ENCODE measurements at regions not wholly inside any gene's neighbourhood (a gene's known extent, or its start where the extent isn't known, plus 50 kb on each side); places are given as distances from the start of the nearest gene placed in this dataset.

GRCh38 chr12:13772264-13772663, 209.1 kb downstream of the GRIN2B start:
- no peaks in the 10 kb centered on the region for H3K36me3 ChIP-seq (replicated peaks)
- H3K4me1 ChIP-seq, result no peaks in the 10 kb centered on the region
- H3K4me3 ChIP-seq, result no peak overlapping the region
- no peak for DNase-seq (ENCODE audit: low spot score in 2 of 2)
- in situ Hi-C loops (cut with MboI; ENCODE audit: low sequenced_read_pairs), result no loop called here
- H3K27me3 ChIP-seq (ENCODE audit: low read depth), result no peaks in the 10 kb centered on the region
- no peaks in the 10 kb centered on the region for H3K9me3 ChIP-seq

- in situ Hi-C loops (cut with MboI; ENCODE audit: low sequenced_read_pairs), result no loop called here
- Histone ChIP-seq H3K4me1 (no peaks in the 10 kb centered on the region), H3K36me3 (replicated peaks) (no peaks in the 10 kb centered on the region), H3K9me3 (no peaks in the 10 kb centered on the region), H3K27me3 (ENCODE audit: low read depth) (no peaks in the 10 kb centered on the region), H3K4me3 (no peak overlapping the region)
- DNase-seq (ENCODE audit: low spot score in 2 of 2), result no peak
Measured at GRCh38 chr12:13770576-13770975, 210.8 kb downstream of the GRIN2B start.

- Histone ChIP-seq H3K4me3 (no peak overlapping the region), H3K9me3 (no peaks in the 10 kb centered on the region), H3K36me3 (replicated peaks) (no peaks in the 10 kb centered on the region), H3K27me3 (ENCODE audit: low read depth) (no peaks in the 10 kb centered on the region), H3K4me1 (no peaks in the 10 kb centered on the region)
- DNase-seq (ENCODE audit: low spot score in 2 of 2), result no peak
- in situ Hi-C loops (cut with MboI; ENCODE audit: low sequenced_read_pairs), result no loop called here
Measured at GRCh38 chr12:13769966-13770365, 211.4 kb downstream of the GRIN2B start.

GRCh38 chr12:13769273-13769672, 212.1 kb downstream of the GRIN2B start:
- Histone ChIP-seq H3K4me3 (no peak overlapping the region), H3K9me3 (no peaks in the 10 kb centered on the region), H3K27me3 (ENCODE audit: low read depth) (no peaks in the 10 kb centered on the region), H3K36me3 (replicated peaks) (no peaks in the 10 kb centered on the region), H3K4me1 (no peaks in the 10 kb centered on the region)
- in situ Hi-C loops (cut with MboI; ENCODE audit: low sequenced_read_pairs), result no loop called here
- no peak for DNase-seq (ENCODE audit: low spot score in 2 of 2)

GRCh38 chr12:13764748-13765147, 216.7 kb downstream of the GRIN2B start:
- in situ Hi-C loops (cut with MboI; ENCODE audit: low sequenced_read_pairs), result no loop called here
- Histone ChIP-seq H3K9me3 (no peaks in the 10 kb centered on the region), H3K4me1 (no peaks in the 10 kb centered on the region), H3K27me3 (ENCODE audit: low read depth) (no peaks in the 10 kb centered on the region), H3K36me3 (replicated peaks) (no peaks in the 10 kb centered on the region), H3K4me3 (no peak overlapping the region)
- no peak for DNase-seq (ENCODE audit: low spot score in 2 of 2)

- Histone ChIP-seq H3K27me3 (ENCODE audit: low read depth) (0 out of 2 replicates have a peak, but pooled peaks cover 4% of the 10 kb centered on the region), H3K36me3 (replicated peaks) (no peaks in the 10 kb centered on the region), H3K4me3 (no peak overlapping the region), H3K9me3 (no peaks in the 10 kb centered on the region), H3K4me1 (no peaks in the 10 kb centered on the region)
- in situ Hi-C loops (cut with MboI; ENCODE audit: low sequenced_read_pairs), result no loop called here
- no peak for DNase-seq (ENCODE audit: low spot score in 2 of 2)
Measured at GRCh38 chr12:13749389-13749788, 232.0 kb downstream of the GRIN2B start.

GRCh38 chr12:13745111-13745860, 236.1 kb downstream of the GRIN2B start:
- Histone ChIP-seq H3K36me3 (replicated peaks) (no peaks in the 10 kb centered on the region), H3K9me3 (no peaks in the 10 kb centered on the region), H3K27me3 (ENCODE audit: low read depth) (peaks cover 14% of the 10 kb centered on the region; the same call in 1 of the 2 replicates), H3K4me1 (no peaks in the 10 kb centered on the region), H3K4me3 (no peak overlapping the region)
- in situ Hi-C loops (cut with MboI; ENCODE audit: low sequenced_read_pairs), result no loop called here
- DNase-seq (ENCODE audit: low spot score in 2 of 2), result no peak

GRCh38 chr12:13744561-13744960, 236.8 kb downstream of the GRIN2B start:
- H3K36me3 ChIP-seq (replicated peaks), result no peaks in the 10 kb centered on the region
- no peak overlapping the region for H3K4me3 ChIP-seq
- DNase-seq (ENCODE audit: low spot score in 2 of 2), result no peak
- no peaks in the 10 kb centered on the region for H3K4me1 ChIP-seq
- in situ Hi-C loops (cut with MboI; ENCODE audit: low sequenced_read_pairs), result no loop called here
- H3K9me3 ChIP-seq, result no peaks in the 10 kb centered on the region
- peaks cover 14% of the 10 kb centered on the region; the same call in 1 of the 2 replicates for H3K27me3 ChIP-seq (ENCODE audit: low read depth)

GRCh38 chr12:13740149-13740545, 241.3 kb downstream of the GRIN2B start:
- no peak overlapping the region for H3K4me3 ChIP-seq
- in situ Hi-C loops (cut with MboI; ENCODE audit: low sequenced_read_pairs), result no loop called here
- H3K4me1 ChIP-seq, result no peaks in the 10 kb centered on the region
- peaks cover 13% of the 10 kb centered on the region; the same call in 1 of the 2 replicates for H3K27me3 ChIP-seq (ENCODE audit: low read depth)
- DNase-seq (ENCODE audit: low spot score in 2 of 2), result no peak
- no peaks in the 10 kb centered on the region for H3K36me3 ChIP-seq (replicated peaks)
- no peaks in the 10 kb centered on the region for H3K9me3 ChIP-seq

- Histone ChIP-seq H3K9me3 (no peaks in the 10 kb centered on the region), H3K4me1 (no peaks in the 10 kb centered on the region), H3K4me3 (no peak overlapping the region), H3K36me3 (replicated peaks) (no peaks in the 10 kb centered on the region), H3K27me3 (ENCODE audit: low read depth) (0 out of 2 replicates have a peak, but pooled peaks cover 2% of the 10 kb centered on the region)
- in situ Hi-C loops (cut with MboI; ENCODE audit: low sequenced_read_pairs), result no loop called here
- DNase-seq (ENCODE audit: low spot score in 2 of 2), result no peak
Measured at GRCh38 chr12:13735734-13736133, 245.7 kb downstream of the GRIN2B start.

- in situ Hi-C loops (cut with MboI; ENCODE audit: low sequenced_read_pairs), result no loop called here
- Histone ChIP-seq H3K36me3 (replicated peaks) (no peaks in the 10 kb centered on the region), H3K4me1 (no peaks in the 10 kb centered on the region), H3K9me3 (no peaks in the 10 kb centered on the region), H3K4me3 (no peak overlapping the region), H3K27me3 (ENCODE audit: low read depth) (0 out of 2 replicates have a peak, but pooled peaks cover 2% of the 10 kb centered on the region)
- no peak for DNase-seq (ENCODE audit: low spot score in 2 of 2)
Measured at GRCh38 chr12:13734584-13735152, 246.7 kb downstream of the GRIN2B start.

GRCh38 chr12:13727707-13728195, 253.7 kb downstream of the GRIN2B start:
- H3K36me3 ChIP-seq (replicated peaks), result no peaks in the 10 kb centered on the region
- no peaks in the 10 kb centered on the region for H3K27me3 ChIP-seq (ENCODE audit: low read depth)
- H3K4me1 ChIP-seq, result no peaks in the 10 kb centered on the region
- in situ Hi-C loops (cut with MboI; ENCODE audit: low sequenced_read_pairs), result no loop called here
- H3K9me3 ChIP-seq, result no peaks in the 10 kb centered on the region
- DNase-seq (ENCODE audit: low spot score in 2 of 2), result peak; percentile 33
- H3K4me3 ChIP-seq, result no peak overlapping the region

- no peak for DNase-seq (ENCODE audit: low spot score in 2 of 2)
- no peaks in the 10 kb centered on the region for H3K9me3 ChIP-seq
- H3K4me3 ChIP-seq, result no peak overlapping the region
- H3K36me3 ChIP-seq (replicated peaks), result no peaks in the 10 kb centered on the region
- no peaks in the 10 kb centered on the region for H3K27me3 ChIP-seq (ENCODE audit: low read depth)
- in situ Hi-C loops (cut with MboI; ENCODE audit: low sequenced_read_pairs), result no loop called here
- no peaks in the 10 kb centered on the region for H3K4me1 ChIP-seq
Measured at GRCh38 chr12:13725049-13725448, 256.4 kb downstream of the GRIN2B start.

- in situ Hi-C loops (cut with MboI; ENCODE audit: low sequenced_read_pairs), result no loop called here
- Histone ChIP-seq H3K36me3 (replicated peaks) (no peaks in the 10 kb centered on the region), H3K4me1 (no peaks in the 10 kb centered on the region), H3K27me3 (ENCODE audit: low read depth) (no peaks in the 10 kb centered on the region), H3K4me3 (no peak overlapping the region), H3K9me3 (no peaks in the 10 kb centered on the region)
- no peak for DNase-seq (ENCODE audit: low spot score in 2 of 2)
Measured at GRCh38 chr12:13724136-13724535, 257.3 kb downstream of the GRIN2B start.

All from HAP-1 (cell line).